Cerebellar nuclear complex (tissue), 1 donor: ENCODE measurements at regions not wholly inside any gene's neighbourhood (a gene's known extent, or its start where the extent isn't known, plus 50 kb on each side); places are given as distances from the start of the nearest gene placed in this dataset.

ENCODE experiments used
- DNase-seq, 2 experiments: peaks; one replicate each; lab custom pipeline; 2025; lab: John Stamatoyannopoulos, UW

- no peak for DNase-seq
Measured at GRCh38 chr9:89905606-89906338, 301.0 kb downstream of the GADD45G start.

- DNase-seq, result no peak
Measured at GRCh38 chr9:89911721-89912604, 307.2 kb downstream of the GADD45G start.

DNA sequence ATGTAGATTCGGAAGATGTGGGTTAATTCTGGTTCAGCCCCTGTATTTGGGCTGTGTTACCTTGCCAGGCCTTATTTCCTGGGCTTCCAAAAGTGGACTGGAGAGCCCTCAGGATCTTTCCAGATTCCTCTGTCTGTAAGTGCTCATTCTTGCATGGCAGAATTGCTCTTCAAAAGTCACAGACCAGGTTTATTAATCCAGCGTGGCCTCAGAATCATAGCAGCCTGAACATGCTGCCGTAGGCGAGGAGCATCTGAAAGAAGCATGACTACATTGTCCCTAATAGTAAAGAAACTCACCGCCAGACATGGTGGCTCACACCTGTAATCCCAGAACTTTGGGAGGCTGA lies 307.8 kb downstream of the GADD45G start:
- DNase-seq, result no peak

DNA sequence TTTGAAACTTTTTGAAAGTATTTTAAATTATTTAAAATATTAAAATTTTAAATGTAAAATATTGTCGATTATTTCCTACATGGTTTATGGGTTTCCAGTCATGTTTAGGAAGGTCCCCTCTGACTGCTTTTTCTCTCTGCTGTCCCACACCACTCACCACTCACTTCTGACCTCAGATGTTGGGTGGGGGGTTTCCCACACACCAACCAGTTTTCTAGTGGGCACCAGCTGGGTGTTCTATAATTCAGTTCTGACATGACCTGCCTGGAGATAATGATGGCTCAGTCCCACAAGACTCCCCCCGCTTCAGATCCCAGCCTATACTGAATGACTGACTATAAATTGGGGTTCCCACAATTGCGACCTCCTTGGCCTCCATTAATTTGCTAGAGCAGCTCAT lies 310.4 kb downstream of the GADD45G start:
- DNase-seq, result no peak

DNA sequence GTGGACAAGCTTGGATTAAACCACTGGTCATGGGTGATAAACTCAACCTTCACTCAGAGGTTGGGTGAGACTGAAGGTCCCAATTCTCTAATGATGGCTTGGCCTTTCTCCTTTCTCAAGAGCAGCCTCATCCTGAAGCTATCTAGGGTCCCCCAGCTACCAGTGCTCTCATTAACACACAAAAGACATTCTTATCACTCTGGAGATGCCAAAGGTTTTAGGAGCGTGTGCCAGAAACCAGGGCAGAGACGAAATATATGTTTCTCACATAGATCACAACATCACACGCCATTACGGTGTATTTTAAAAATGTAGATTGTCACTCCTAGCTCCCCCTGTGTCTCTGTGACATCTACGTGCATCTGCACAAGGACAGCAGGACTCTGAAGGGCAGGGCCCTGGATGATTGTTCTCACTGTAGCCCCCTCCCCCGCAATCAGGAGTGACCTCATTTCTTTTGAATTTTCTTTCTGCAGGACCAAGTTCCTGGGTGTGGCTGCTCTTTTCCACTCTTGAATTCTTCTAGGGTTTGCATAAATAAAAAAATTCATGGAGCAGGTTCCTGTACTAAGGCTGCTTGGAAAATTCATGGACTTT lies 311.3 kb downstream of the GADD45G start:
- DNase-seq, result no peak

DNA sequence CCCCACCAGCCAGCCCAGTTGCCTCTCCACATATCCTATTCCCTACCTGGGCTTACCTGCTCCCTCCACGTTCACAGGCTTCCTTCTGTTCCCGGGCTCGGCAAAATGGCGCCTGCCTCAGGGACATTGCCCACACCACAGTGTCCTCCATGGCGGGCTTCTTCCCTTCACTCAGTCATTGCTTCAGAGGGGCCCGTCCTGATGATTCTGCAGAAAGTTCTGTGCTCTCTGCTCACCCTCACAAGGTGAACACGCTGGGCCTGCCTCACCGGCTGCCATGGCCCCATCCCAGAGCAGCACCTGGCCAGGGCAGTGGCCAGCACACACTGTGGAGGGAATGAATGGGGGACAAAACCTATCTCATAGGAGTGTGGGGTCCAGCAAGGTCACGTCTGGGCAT lies 313.0 kb downstream of the GADD45G start:
- DNase-seq, result no peak

DNA sequence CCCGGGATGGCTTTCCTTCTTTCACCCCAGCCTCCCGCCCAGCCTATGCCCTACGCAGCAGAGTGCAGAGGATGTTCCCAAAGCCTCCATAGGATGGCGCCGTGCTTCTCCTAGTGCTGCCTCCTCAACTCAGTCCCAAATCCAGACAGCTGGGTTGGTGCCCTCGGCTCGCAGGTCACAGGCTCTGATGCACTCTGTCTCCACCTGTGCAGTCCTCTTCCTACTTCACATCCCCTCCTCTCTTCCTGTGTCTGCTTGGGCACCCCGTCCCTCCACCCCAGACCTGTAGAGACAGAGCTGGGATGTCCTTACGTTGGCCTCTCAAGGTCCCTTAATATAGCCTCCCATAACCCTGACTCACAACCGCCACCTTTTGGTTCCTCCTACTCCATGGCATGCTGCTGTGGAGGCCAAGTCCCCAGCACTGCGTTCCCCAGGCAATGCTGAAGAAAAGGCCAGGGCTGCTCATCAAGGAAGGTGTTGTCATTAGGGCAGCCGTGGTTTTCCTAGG lies 314.4 kb downstream of the GADD45G start:
- no peak for DNase-seq

DNA sequence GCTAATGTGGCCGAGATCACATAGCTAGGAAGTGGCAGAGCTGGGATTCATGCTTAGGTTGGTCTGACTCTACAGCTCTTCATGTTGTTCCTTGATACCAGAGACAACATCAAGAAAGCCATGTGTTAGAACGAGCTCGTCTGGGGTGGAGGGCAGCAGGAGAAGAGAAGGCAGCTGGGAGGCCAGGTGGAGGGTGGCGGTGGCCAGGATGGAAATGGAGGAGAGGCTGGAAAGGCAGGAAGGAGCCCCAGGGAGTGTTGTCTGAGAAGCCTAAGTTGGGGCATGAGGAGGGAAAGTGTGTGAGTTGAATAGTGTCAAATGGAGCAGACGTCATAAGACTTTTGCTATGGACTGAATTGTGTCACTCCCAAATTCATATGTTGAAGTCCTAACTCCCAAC lies 315.3 kb downstream of the GADD45G start:
- peak in 1 of 2 experiments; percentile 24 for DNase-seq

GRCh38 chr9:89920951-89921350 lies 316.1 kb downstream of the GADD45G start:
- peak; percentile 76 to 84 for DNase-seq

- no peak for DNase-seq
Measured at GRCh38 chr9:89922099-89922498, 317.3 kb downstream of the GADD45G start.

- no peak for DNase-seq
Measured at GRCh38 chr9:89923174-89923573, 318.4 kb downstream of the GADD45G start.

DNA sequence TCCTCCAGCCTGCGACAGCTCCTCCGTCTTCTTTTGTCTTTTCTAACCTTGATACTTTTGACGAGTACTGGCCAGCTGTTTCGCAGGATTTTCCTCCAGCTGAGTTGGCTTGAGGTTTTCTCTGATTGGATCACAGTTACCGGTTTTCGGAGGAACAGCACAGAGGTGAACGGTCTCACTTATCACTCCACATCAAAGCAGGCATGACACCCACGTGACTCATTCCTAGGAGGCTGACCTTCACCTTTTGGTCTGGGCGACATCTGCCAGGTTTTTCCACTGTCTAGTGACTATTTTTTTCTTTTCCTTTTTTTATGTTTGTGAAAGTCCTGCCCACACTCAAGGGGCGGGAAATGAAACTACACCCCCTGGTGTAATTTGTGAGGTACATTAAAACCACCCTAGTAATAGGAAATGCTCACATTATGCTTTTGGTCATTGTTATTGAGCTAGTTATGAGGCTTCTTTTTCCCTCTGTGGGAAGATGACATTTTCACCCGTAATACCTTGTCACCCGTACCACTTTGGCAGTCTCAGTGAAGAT lies 319.2 kb downstream of the GADD45G start:
- no peak for DNase-seq

DNA sequence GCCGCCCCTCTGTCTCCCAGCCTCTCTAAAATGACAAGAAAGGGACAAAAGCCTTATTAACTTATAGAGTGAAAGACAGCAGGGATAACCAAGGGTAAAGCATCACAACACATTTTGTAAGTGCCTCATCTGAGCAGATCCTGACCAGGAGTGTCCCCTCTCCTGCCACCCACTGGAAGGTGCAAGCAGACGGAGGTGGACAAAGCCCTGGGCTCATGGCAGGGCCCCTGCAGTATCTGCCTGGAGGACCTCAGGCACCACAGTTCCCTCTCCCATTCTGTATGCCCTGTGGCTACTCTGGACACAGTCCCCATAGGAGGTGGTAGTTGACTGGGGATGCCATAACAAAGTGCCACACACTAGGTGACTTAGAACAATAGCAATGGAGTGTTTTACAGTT lies 319.8 kb downstream of the GADD45G start:
- no peak for DNase-seq

DNA sequence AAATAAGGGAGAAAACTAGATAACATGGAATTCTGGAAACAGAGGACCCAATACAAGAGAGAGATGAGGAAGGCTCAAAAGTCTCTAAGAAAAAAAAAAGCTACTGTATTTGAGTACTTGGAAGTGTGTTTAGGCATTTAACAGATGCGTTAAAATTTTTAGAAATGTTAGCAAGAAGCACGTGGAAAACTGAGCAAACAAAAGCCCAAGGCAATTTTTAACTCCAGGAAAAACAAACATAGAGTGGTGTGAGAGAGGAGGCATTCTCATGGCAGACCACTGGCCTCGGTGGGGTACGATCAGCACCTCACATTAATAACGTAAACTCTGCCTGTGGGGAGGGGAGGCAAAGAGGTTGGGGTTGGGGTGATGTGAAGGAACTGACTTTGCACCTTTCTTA lies 321.4 kb downstream of the GADD45G start:
- no peak for DNase-seq

GRCh38 chr9:89926691-89927220 lies 321.9 kb downstream of the GADD45G start:
- no peak for DNase-seq

DNA sequence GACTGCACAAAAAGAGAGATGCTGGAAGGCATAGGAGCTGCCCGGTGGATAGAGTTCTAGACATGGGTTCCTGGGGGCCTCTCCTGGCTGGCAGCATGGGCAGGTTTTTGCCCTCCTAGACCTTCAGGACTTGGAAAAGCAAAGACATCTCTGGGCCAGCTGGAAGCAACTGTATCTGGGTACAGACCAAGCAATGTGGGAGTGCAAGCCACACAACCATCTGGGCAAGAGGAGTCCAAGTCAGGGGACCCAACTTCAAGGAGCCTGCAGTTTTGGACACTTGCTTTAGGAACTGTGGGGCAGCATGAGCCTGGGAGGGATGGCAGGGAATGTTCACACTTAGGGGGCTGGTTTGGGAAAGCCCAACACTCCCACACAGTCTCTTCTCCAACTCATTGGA lies 323.3 kb downstream of the GADD45G start:
- DNase-seq, result no peak

- no peak for DNase-seq
Measured at GRCh38 chr9:89928521-89929275, 323.9 kb downstream of the GADD45G start.

GRCh38 chr9:89929315-89929672 lies 324.5 kb downstream of the GADD45G start:
- no peak for DNase-seq

- DNase-seq, result no peak
Measured at GRCh38 chr9:89929673-89930480, 325.1 kb downstream of the GADD45G start.

GRCh38 chr9:89933578-89933977 lies 328.8 kb downstream of the GADD45G start:
- no peak for DNase-seq

GRCh38 chr9:89935115-89935514 lies 330.3 kb downstream of the GADD45G start:
- DNase-seq, result no peak
